Trophoblast cell (in vitro differentiated cells and primary cell): ENCODE measurements at regions not wholly inside any gene's neighbourhood (a gene's known extent, or its start where the extent isn't known, plus 50 kb on each side); places are given as distances from the start of the nearest gene placed in this dataset.

Experiments used
- DNase-seq, 2 donors: peaks; one replicate each; pipeline ENCODE4 v3.0.0-alpha.2; 2016
- H2AFZ ChIP-seq: 2 replicates; pipeline ENCODE4 v1.6.1; 2013; ENCODE audit warnings: low read length, moderate library complexity, mild to moderate bottlenecking; ENCODE audit not compliant: insufficient read depth, poor library complexity
- H2AK5ac ChIP-seq: 2 replicates; pipeline ENCODE4 v1.6.1; 2013; ENCODE audit warnings: mild to moderate bottlenecking, low read length
- H2BK120ac ChIP-seq: 2 replicates; pipeline ENCODE4 v1.6.1; 2013; ENCODE audit warnings: low read length, mild to moderate bottlenecking, moderate library complexity; ENCODE audit not compliant: insufficient read depth, poor library complexity
- H2BK12ac ChIP-seq: 2 replicates; pipeline ENCODE4 v1.6.1; 2013; ENCODE audit warnings: mild to moderate bottlenecking, low read length, moderate library complexity
- H2BK5ac ChIP-seq: 2 replicates; pipeline ENCODE4 v1.6.1; 2013; ENCODE audit warnings: low read length, low read depth, moderate library complexity, mild to moderate bottlenecking; ENCODE audit not compliant: poor library complexity
- H3K14ac ChIP-seq: 2 replicates; pipeline ENCODE4 v1.6.1; 2013; ENCODE audit warnings: mild to moderate bottlenecking, low read length
- H3K18ac ChIP-seq: 2 replicates; pipeline ENCODE4 v1.6.1; 2013; ENCODE audit warnings: mild to moderate bottlenecking, low read length
- H3K23ac ChIP-seq: 2 replicates; pipeline ENCODE4 v1.6.1; 2013; ENCODE audit warnings: low read length
- H3K27ac ChIP-seq: 2 replicates; pipeline ENCODE4 v1.5.1; 2013; ENCODE audit warnings: low read depth, mild to moderate bottlenecking, inconsistent platforms, low read length, moderate library complexity
- H3K27me3 ChIP-seq: 2 replicates; pipeline ENCODE4 v1.6.1; 2013; ENCODE audit warnings: inconsistent platforms, mild to moderate bottlenecking, low read length, moderate library complexity; ENCODE audit not compliant: insufficient read depth
- H3K36me3 ChIP-seq, 2 experiments: 1 replicate in 1 of 2; 2 replicates in 1 of 2; pipeline ENCODE4 v1.6.1; 2013; ENCODE audit warnings: low read length in 2 of 2, mild to moderate bottlenecking in 2 of 2, moderate library complexity in 1 of 2; ENCODE audit not compliant: insufficient read depth in 2 of 2, control insufficient read depth in 1 of 2
- H3K4ac ChIP-seq: 2 replicates; pipeline ENCODE4 v1.6.1; 2013; ENCODE audit warnings: low read depth, mild to moderate bottlenecking, low read length, moderate library complexity
- H3K4me1 ChIP-seq, 2 experiments: 1 replicate in 1 of 2; 2 replicates in 1 of 2; pipeline ENCODE4 v1.6.1; 2013; ENCODE audit warnings: low read length in 2 of 2, mild to moderate bottlenecking in 2 of 2, moderate library complexity in 1 of 2; ENCODE audit not compliant: insufficient read depth in 2 of 2, control insufficient read depth in 1 of 2
- H3K4me2 ChIP-seq: 2 replicates; pipeline ENCODE4 v1.6.1; 2013; ENCODE audit warnings: inconsistent platforms, mild to moderate bottlenecking, low read length, moderate library complexity
- H3K4me3 ChIP-seq: 2 replicates; pipeline ENCODE4 v1.5.1; 2013; ENCODE audit warnings: mild to moderate bottlenecking, low read depth, low read length, inconsistent platforms
- H3K79me1 ChIP-seq: one replicate; pipeline ENCODE4 v1.6.1; 2013; ENCODE audit warnings: low read length
- H3K79me2 ChIP-seq: 2 replicates; pipeline ENCODE4 v1.6.1; 2013; ENCODE audit warnings: low read length, mild to moderate bottlenecking; ENCODE audit not compliant: control insufficient read depth, insufficient read depth, poor library complexity
- H3K9ac ChIP-seq: 2 replicates; pipeline ENCODE4 v1.6.1; 2013; ENCODE audit warnings: mild to moderate bottlenecking, low read length
- H3K9me3 ChIP-seq: 2 replicates; pipeline ENCODE4 v1.6.1; 2013; ENCODE audit warnings: low read depth, mild to moderate bottlenecking, control low read depth, inconsistent platforms, low read length; ENCODE audit not compliant: insufficient read depth
- H4K12ac ChIP-seq: 2 replicates; pipeline ENCODE4 v1.6.1; 2013; ENCODE audit warnings: low read depth, mild to moderate bottlenecking, low read length, moderate library complexity
- H4K8ac ChIP-seq: 2 replicates; pipeline ENCODE4 v1.6.1; 2013; ENCODE audit warnings: low read depth, mild to moderate bottlenecking, low read length, moderate library complexity
- H4K91ac ChIP-seq: one replicate; pipeline ENCODE4 v1.6.1; 2013; ENCODE audit warnings: low read depth, mild to moderate bottlenecking, low read length, moderate library complexity
- WGBS: extraction: QIAGEN DNeasy Blood & Tissue Kit; methylation state at CpG from one replicate; pipeline ENCODE4 v1.1.7; 2013; ENCODE audit warnings: missing lambda C conversion rate; ENCODE audit not compliant: insufficient read length, insufficient coverage; ENCODE audit errors: extremely low coverage; 5-methylcytosine and 5-hydroxymethylcytosine counted together

DNA sequence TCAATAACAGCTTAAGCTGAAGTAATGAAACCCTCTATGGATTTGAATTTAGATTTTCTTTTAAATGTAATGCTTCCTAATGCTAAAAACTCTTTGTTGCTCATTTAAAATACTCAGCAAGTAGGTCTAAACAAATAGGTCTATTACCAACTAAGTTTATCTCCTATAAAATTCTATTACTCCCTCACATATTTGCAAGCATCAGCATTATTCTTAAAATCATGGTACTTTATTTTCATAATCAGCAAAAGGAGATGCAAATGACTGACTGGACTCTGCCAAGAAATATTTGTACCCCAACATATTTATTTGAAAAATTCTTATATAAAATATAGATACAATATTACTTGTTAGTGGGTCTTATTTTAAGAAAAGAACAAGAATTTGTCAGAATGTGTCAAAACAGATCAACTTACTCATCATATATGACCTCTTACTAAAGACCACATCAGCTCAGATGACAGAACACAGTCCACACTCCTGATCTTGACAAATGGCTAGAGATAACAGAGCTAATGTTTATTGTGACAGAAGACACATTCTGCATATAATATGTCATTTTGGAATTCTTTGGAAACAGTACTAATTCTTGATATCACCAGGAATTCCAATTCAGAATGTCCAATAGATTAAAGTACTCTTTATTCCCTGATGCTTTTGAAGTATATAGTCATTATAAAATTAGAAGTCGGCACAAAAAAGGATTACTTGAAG lies 704.6 kb upstream of the PCDH9 start:
- Histone ChIP-seq H3K4me2 (no peak overlapping the region), H3K27ac (no peak overlapping the region), H4K91ac (no peak overlapping the region), H3K27me3 (no peaks in the 10 kb centered on the region), H3K4ac (no peak overlapping the region), H3K79me2 (no peaks in the 10 kb centered on the region), H3K4me1 (no peaks in the 10 kb centered on the region), H4K12ac (no peak overlapping the region), H3K14ac (no peak overlapping the region), H3K79me1 (peaks cover 2% of the 10 kb centered on the region), H3K9ac (no peak overlapping the region), H2BK12ac (no peak overlapping the region), H4K8ac (no peak overlapping the region), H2AK5ac (no peak overlapping the region), H2BK5ac (no peak overlapping the region), H3K23ac (no peak overlapping the region), H3K36me3 (no peaks in the 10 kb centered on the region), H2BK120ac (no peak overlapping the region), H3K4me3 (no peak overlapping the region), H3K9me3 (no peaks in the 10 kb centered on the region), H3K18ac (no peak overlapping the region), H2AFZ (no peak overlapping the region)
- DNase-seq, result no peak
- no CpG with 5 or more reads among the region's 1 CpG for WGBS

DNA sequence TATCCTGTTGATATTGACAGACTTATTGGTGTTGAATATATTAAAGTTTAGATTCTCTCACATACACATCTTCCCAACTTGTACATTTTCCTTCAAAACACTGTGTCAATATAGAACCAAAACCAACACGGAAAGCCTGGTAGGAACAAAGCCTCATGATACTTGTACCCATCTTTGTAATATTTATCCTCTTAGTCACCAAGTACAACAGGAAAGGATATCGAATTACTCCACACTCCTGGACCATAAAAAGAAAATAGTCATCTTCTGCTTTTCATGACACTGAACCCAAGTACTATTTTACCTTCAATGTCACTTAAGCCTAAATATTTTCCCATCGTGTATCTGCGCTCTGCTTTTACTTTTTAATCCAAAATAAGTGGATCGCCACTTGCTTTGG lies 702.9 kb upstream of the PCDH9 start:
- no peak overlapping the region for H2AK5ac ChIP-seq
- no peaks in the 10 kb centered on the region for H3K79me2 ChIP-seq
- no peak overlapping the region for H3K9ac ChIP-seq
- peaks cover 2% of the 10 kb centered on the region for H3K79me1 ChIP-seq
- H3K23ac ChIP-seq, result no peak overlapping the region
- no peak overlapping the region for H3K14ac ChIP-seq
- H2AFZ ChIP-seq, result no peak overlapping the region
- no peak for DNase-seq
- H3K4me2 ChIP-seq, result no peak overlapping the region
- H4K12ac ChIP-seq, result no peak overlapping the region
- H3K4me1 ChIP-seq, result no peaks in the 10 kb centered on the region
- H3K9me3 ChIP-seq, result no peaks in the 10 kb centered on the region
- no peak overlapping the region for H4K8ac ChIP-seq
- no peak overlapping the region for H2BK120ac ChIP-seq
- no CpG with 5 or more reads among the region's 5 CpGs for WGBS
- no peak overlapping the region for H2BK12ac ChIP-seq
- no peak overlapping the region for H3K18ac ChIP-seq
- H3K27me3 ChIP-seq, result no peaks in the 10 kb centered on the region
- no peaks in the 10 kb centered on the region for H3K36me3 ChIP-seq
- no peak overlapping the region for H3K4me3 ChIP-seq
- H3K4ac ChIP-seq, result no peak overlapping the region
- H4K91ac ChIP-seq, result no peak overlapping the region
- no peak overlapping the region for H3K27ac ChIP-seq
- H2BK5ac ChIP-seq, result no peak overlapping the region

DNA sequence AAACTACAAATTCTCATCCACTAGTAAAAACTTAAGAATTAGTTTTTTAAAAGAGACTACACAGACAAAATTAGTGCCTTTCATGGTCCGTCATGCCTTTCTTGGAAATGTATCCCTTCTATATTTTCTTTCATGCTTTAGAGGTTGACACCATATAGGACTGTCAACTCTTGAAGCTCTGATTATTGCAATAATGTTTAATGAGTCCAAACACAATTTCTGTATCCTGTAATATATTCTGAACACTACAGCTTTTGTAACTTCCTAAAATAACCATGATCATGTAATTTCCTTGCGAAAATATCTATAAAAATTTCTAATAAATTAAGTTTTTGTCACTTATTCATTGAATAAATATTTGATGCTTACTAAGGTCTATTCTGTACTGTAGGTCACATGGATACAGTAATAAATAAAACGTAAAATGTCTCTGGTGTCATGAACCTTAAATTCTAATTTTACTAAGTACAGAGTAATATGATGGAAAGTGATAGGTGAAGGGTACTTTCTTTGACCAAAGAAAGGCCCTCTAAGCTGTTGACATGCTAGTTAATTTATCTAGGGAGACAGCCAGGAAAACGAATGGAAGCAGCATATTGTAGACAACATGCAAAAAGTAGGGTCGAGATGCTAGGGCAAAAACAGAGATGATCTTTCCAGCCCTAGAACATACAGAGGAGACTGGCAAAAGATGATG lies 687.3 kb upstream of the PCDH9 start:
- H2AFZ ChIP-seq, result no peak overlapping the region
- no peak for DNase-seq
- H3K18ac ChIP-seq, result no peak overlapping the region
- H3K4me2 ChIP-seq, result no peak overlapping the region
- no peak overlapping the region for H4K8ac ChIP-seq
- H3K9me3 ChIP-seq, result no peaks in the 10 kb centered on the region
- no peak overlapping the region for H2AK5ac ChIP-seq
- no peak overlapping the region for H3K14ac ChIP-seq
- no peak overlapping the region for H3K4ac ChIP-seq
- no peaks in the 10 kb centered on the region for H3K27me3 ChIP-seq
- no peaks in the 10 kb centered on the region for H3K79me1 ChIP-seq
- no peak overlapping the region for H3K4me3 ChIP-seq
- H4K12ac ChIP-seq, result no peak overlapping the region
- no peak overlapping the region for H2BK5ac ChIP-seq
- no peak overlapping the region for H4K91ac ChIP-seq
- H3K23ac ChIP-seq, result no peak overlapping the region
- H3K4me1 ChIP-seq, result no peaks in the 10 kb centered on the region
- no peak overlapping the region for H2BK12ac ChIP-seq
- no peak overlapping the region for H2BK120ac ChIP-seq
- H3K79me2 ChIP-seq, result no peaks in the 10 kb centered on the region
- no peak overlapping the region for H3K9ac ChIP-seq
- no CpG with 5 or more reads among the region's 5 CpGs for WGBS
- H3K36me3 ChIP-seq, result no peaks in the 10 kb centered on the region
- H3K27ac ChIP-seq, result no peak overlapping the region

DNA sequence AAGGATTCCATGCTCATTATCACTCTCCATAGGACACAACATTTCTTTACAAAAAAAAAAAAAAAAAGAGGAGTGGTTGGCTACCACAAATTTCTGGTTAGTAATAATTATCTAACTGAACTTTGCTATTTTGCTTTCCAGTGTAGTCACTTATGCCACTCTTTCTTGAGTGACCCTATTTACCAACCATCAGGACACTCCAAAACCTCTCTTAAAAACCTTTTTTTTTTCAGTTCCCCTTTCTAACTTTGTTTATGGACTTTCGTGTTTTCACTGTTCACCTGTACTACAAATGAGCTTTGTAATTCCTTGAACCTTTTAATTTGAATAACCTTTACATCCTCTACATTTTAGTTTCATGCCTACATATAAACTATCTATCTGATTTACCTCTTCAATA lies 686.5 kb upstream of the PCDH9 start:
- Histone ChIP-seq H2AFZ (no peak overlapping the region), H3K14ac (no peak overlapping the region), H3K23ac (no peak overlapping the region), H3K4me3 (no peak overlapping the region), H3K27me3 (no peaks in the 10 kb centered on the region), H4K12ac (no peak overlapping the region), H4K8ac (no peak overlapping the region), H3K18ac (no peak overlapping the region), H3K36me3 (no peaks in the 10 kb centered on the region), H3K9ac (no peak overlapping the region), H2BK12ac (no peak overlapping the region), H4K91ac (no peak overlapping the region), H2BK120ac (no peak overlapping the region), H3K27ac (no peak overlapping the region), H3K4ac (no peak overlapping the region), H3K79me2 (no peaks in the 10 kb centered on the region), H3K79me1 (no peaks in the 10 kb centered on the region), H2BK5ac (no peak overlapping the region), H3K4me2 (no peak overlapping the region), H3K9me3 (no peaks in the 10 kb centered on the region), H3K4me1 (no peaks in the 10 kb centered on the region), H2AK5ac (no peak overlapping the region)
- DNase-seq, result no peak
- WGBS, result no CpG with 5 or more reads among the region's 1 CpG
